ENCODE measurements at regions not wholly inside any gene's neighbourhood (a gene's known extent, or its start where the extent isn't known, plus 50 kb on each side); places are given as distances from the start of the nearest gene placed in this dataset.
A peak's percentile ranks its signal among the peaks of the same experiment; 100 is the strongest.

GRCh38 chr10:28429573-28430216 is 103.2 kb upstream of the WAC start:
- TF ChIP-seq, protein P1, sequence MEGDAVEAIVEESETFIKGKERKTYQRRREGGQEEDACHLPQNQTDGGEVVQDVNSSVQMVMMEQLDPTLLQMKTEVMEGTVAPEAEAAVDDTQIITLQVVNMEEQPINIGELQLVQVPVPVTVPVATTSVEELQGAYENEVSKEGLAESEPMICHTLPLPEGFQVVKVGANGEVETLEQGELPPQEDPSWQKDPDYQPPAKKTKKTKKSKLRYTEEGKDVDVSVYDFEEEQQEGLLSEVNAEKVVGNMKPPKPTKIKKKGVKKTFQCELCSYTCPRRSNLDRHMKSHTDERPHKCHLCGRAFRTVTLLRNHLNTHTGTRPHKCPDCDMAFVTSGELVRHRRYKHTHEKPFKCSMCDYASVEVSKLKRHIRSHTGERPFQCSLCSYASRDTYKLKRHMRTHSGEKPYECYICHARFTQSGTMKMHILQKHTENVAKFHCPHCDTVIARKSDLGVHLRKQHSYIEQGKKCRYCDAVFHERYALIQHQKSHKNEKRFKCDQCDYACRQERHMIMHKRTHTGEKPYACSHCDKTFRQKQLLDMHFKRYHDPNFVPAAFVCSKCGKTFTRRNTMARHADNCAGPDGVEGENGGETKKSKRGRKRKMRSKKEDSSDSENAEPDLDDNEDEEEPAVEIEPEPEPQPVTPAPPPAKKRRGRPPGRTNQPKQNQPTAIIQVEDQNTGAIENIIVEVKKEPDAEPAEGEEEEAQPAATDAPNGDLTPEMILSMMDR (IDR thresholded peaks at IDR 0.05; ENCODE audit: low read depth, low read length, poor library complexity, severe bottlenecking) = no peak
- TF ChIP-seq EZH2phosphoT487 (IDR thresholded peaks at IDR 0.05; ENCODE audit: borderline replicate concordance, low read length) = no peak
- H3F3A ChIP-seq (ENCODE audit: control insufficient read depth, insufficient read depth) = no peaks in the 10 kb centered on the region
- no peaks in the 10 kb centered on the region for H3K79me2 ChIP-seq (ENCODE audit: control insufficient read depth, low read length)
- H3K4me2 ChIP-seq (ENCODE audit: low read length) = no peak overlapping the region
- no peaks in the 10 kb centered on the region for H3K27me3 ChIP-seq (ENCODE audit: control insufficient read depth, low read length)
- no peaks in the 10 kb centered on the region for H3K4me1 ChIP-seq (ENCODE audit: control insufficient read depth, low read length)
- H3K9me3 ChIP-seq (ENCODE audit: control insufficient read depth, insufficient read depth, low read length) = no peaks in the 10 kb centered on the region
- no peaks in the 10 kb centered on the region for H4K20me1 ChIP-seq (ENCODE audit: control insufficient read depth, insufficient read depth, low read depth, low read length)
- no peaks in the 10 kb centered on the region for H3K36me3 ChIP-seq (ENCODE audit: control insufficient read depth, low read length)
- H3K9me2 ChIP-seq (replicated peaks; ENCODE audit: control insufficient read depth, low read length) = no peaks in the 10 kb centered on the region
- H3K4me3 ChIP-seq (ENCODE audit: low read length) = no peak overlapping the region
- no peak overlapping the region for H3K27ac ChIP-seq (ENCODE audit: low read depth, low read length)

- no peaks in the 10 kb centered on the region for H3K9me3 ChIP-seq (ENCODE audit: control insufficient read depth, insufficient read depth, low read length)
- no peak overlapping the region for H3K27ac ChIP-seq (ENCODE audit: low read depth, low read length)
- no peaks in the 10 kb centered on the region for H3F3A ChIP-seq (ENCODE audit: control insufficient read depth, insufficient read depth)
- H3K79me2 ChIP-seq (ENCODE audit: control insufficient read depth, low read length) = no peaks in the 10 kb centered on the region
- no peaks in the 10 kb centered on the region for H4K20me1 ChIP-seq (ENCODE audit: control insufficient read depth, insufficient read depth, low read depth, low read length)
- H3K27me3 ChIP-seq (ENCODE audit: control insufficient read depth, low read length) = no peaks in the 10 kb centered on the region
- H3K4me3 ChIP-seq (ENCODE audit: low read length) = no peak overlapping the region
- H3K36me3 ChIP-seq (ENCODE audit: control insufficient read depth, low read length) = no peaks in the 10 kb centered on the region
- no peak for TF ChIP-seq EZH2phosphoT487 (IDR thresholded peaks at IDR 0.05; ENCODE audit: borderline replicate concordance, low read length)
- TF ChIP-seq, protein P1 (IDR thresholded peaks at IDR 0.05; ENCODE audit: low read depth, low read length, poor library complexity, severe bottlenecking) = no peak
- no peaks in the 10 kb centered on the region for H3K9me2 ChIP-seq (replicated peaks; ENCODE audit: control insufficient read depth, low read length)
- H3K4me2 ChIP-seq (ENCODE audit: low read length) = no peak overlapping the region
- no peaks in the 10 kb centered on the region for H3K4me1 ChIP-seq (ENCODE audit: control insufficient read depth, low read length)
Measured at GRCh38 chr10:28431139-28431538, 101.8 kb upstream of the WAC start.

- Histone ChIP-seq H4K20me1 (ENCODE audit: control insufficient read depth, insufficient read depth, low read depth, low read length) (no peaks in the 10 kb centered on the region), H3K4me1 (ENCODE audit: control insufficient read depth, low read length) (no peaks in the 10 kb centered on the region), H3K36me3 (ENCODE audit: control insufficient read depth, low read length) (no peaks in the 10 kb centered on the region), H3K9me3 (ENCODE audit: control insufficient read depth, insufficient read depth, low read length) (no peaks in the 10 kb centered on the region), H3K9me2 (replicated peaks; ENCODE audit: control insufficient read depth, low read length) (no peaks in the 10 kb centered on the region), H3F3A (ENCODE audit: control insufficient read depth, insufficient read depth) (no peaks in the 10 kb centered on the region), H3K4me2 (ENCODE audit: low read length) (peak overlapping the region; percentile 50), H3K79me2 (ENCODE audit: control insufficient read depth, low read length) (no peaks in the 10 kb centered on the region), H3K27ac (ENCODE audit: low read depth, low read length) (no peak overlapping the region), H3K27me3 (ENCODE audit: control insufficient read depth, low read length) (no peaks in the 10 kb centered on the region), H3K4me3 (ENCODE audit: low read length) (peak overlapping the region; percentile 36; the same call in 1 of the 2 replicates)
- TF ChIP-seq EZH2phosphoT487 (IDR thresholded peaks at IDR 0.05; ENCODE audit: borderline replicate concordance, low read length) = no peak
- TF ChIP-seq, protein P1 (IDR thresholded peaks at IDR 0.05; ENCODE audit: low read depth, low read length, poor library complexity, severe bottlenecking) = peak; percentile 75
Measured at GRCh38 chr10:28432210-28432676, 100.7 kb upstream of the WAC start.
